Astrocyte (in vitro differentiated cells and primary cell): ENCODE measurements at regions not wholly inside any gene's neighbourhood (a gene's known extent, or its start where the extent isn't known, plus 50 kb on each side); places are given as distances from the start of the nearest gene placed in this dataset.
A peak's percentile ranks its signal among the peaks of the same experiment; 100 is the strongest.

ENCODE experiments used
- DNase-seq: peaks from one replicate; pipeline ENCODE4 v3.0.0-alpha.2; 2010; ENCODE audit warnings: low read depth
- FAIRE-seq: peaks from 2 replicates; lab custom pipeline; 2011; peaks lifted over from hg19 to GRCh38; lab: Jason Lieb, UNC
- H2AFZ ChIP-seq: 2 replicates; pipeline ENCODE4 v1.6.0; 2012; ENCODE audit warnings: low read depth, low read length, inconsistent platforms
- H3K27ac ChIP-seq: 2 replicates; pipeline ENCODE4 v1.5.1; 2011; ENCODE audit warnings: low read depth, low read length, inconsistent platforms
- H3K27me3 ChIP-seq: 2 replicates; pipeline ENCODE4 v1.6.0; 2011; ENCODE audit warnings: low read length, inconsistent platforms; ENCODE audit not compliant: insufficient read depth
- H3K36me3 ChIP-seq: 2 replicates; pipeline ENCODE4 v1.5.1; 2011; ENCODE audit warnings: low read length, inconsistent platforms; ENCODE audit not compliant: insufficient read depth
- H3K4me1 ChIP-seq: 2 replicates; pipeline ENCODE4 v1.5.1; 2011; ENCODE audit warnings: low read length, inconsistent platforms; ENCODE audit not compliant: insufficient read depth
- H3K4me2 ChIP-seq: 2 replicates; pipeline ENCODE4 v1.6.0; 2012; ENCODE audit warnings: low read length, inconsistent platforms
- H3K4me3 ChIP-seq: 2 replicates; pipeline ENCODE4 v1.5.1; 2011; ENCODE audit warnings: low read depth, mild to moderate bottlenecking, low read length, inconsistent platforms; ENCODE audit not compliant: insufficient read depth
- H3K79me2 ChIP-seq: 2 replicates; pipeline ENCODE4 v1.6.0; 2012; ENCODE audit warnings: mild to moderate bottlenecking, low read length, inconsistent platforms; ENCODE audit not compliant: insufficient read depth
- H3K9ac ChIP-seq: 2 replicates; pipeline ENCODE4 v1.6.0; 2012; ENCODE audit warnings: mild to moderate bottlenecking, low read length, inconsistent platforms
- H3K9me3 ChIP-seq: 2 replicates; pipeline ENCODE4 v1.5.1; 2012; ENCODE audit warnings: low read depth, mild to moderate bottlenecking, low read length, inconsistent platforms; ENCODE audit not compliant: insufficient read depth
- H4K20me1 ChIP-seq: 2 replicates; pipeline ENCODE4 v1.6.0; 2012; ENCODE audit warnings: low read length, inconsistent platforms; ENCODE audit not compliant: insufficient read depth
- H3K27ac Mint-ChIP-seq: one replicate; pipeline ENCODE4 v1.8.0; 2021; ENCODE audit warnings: mild to moderate bottlenecking, mixed read lengths; ENCODE audit not compliant: unreplicated experiment
- H3K27me3 Mint-ChIP-seq: one replicate; pipeline ENCODE4 v1.8.0; 2021; ENCODE audit warnings: low read depth, mixed read lengths; ENCODE audit not compliant: unreplicated experiment
- H3K36me3 Mint-ChIP-seq: one replicate; pipeline ENCODE4 v1.8.0; 2021; ENCODE audit warnings: low read depth, mixed read lengths; ENCODE audit not compliant: unreplicated experiment
- H3K4me1 Mint-ChIP-seq: one replicate; pipeline ENCODE4 v1.8.0; 2021; ENCODE audit warnings: low read depth, mixed read lengths; ENCODE audit not compliant: unreplicated experiment
- H3K4me3 Mint-ChIP-seq: one replicate; pipeline ENCODE4 v1.8.0; 2021; ENCODE audit warnings: mild to moderate bottlenecking, moderate library complexity, mixed read lengths; ENCODE audit not compliant: unreplicated experiment
- H3K9me3 Mint-ChIP-seq: one replicate; pipeline ENCODE4 v1.8.0; 2021; ENCODE audit warnings: mild to moderate bottlenecking, mixed read lengths; ENCODE audit not compliant: unreplicated experiment
- CTCF ChIP-seq: IDR thresholded peaks from 2 replicates; pipeline ENCODE4 v1.5.1; 2011; ENCODE audit warnings: low read depth, mild to moderate bottlenecking, inconsistent platforms, low read length, moderate library complexity; ENCODE audit not compliant: insufficient read depth
- EZH2 ChIP-seq: IDR thresholded peaks from 2 replicates; pipeline ENCODE4 v1.6.1; 2012; ENCODE audit warnings: mild to moderate bottlenecking, low read length, inconsistent platforms; ENCODE audit not compliant: insufficient read depth

- H3K27ac ChIP-seq = no peak overlapping the region
- no peak overlapping the region for H3K4me3 Mint-ChIP-seq
- H3K9me3 Mint-ChIP-seq = no peaks in the 10 kb centered on the region
- DNase-seq = no peak
- no peak for TF ChIP-seq EZH2
- no peak for TF ChIP-seq CTCF
- no peak for FAIRE-seq
- H4K20me1 ChIP-seq = no peaks in the 10 kb centered on the region
- H3K27ac Mint-ChIP-seq = no peak overlapping the region
- H3K4me1 Mint-ChIP-seq = no peaks in the 10 kb centered on the region
- no peaks in the 10 kb centered on the region for H3K9me3 ChIP-seq
- H3K36me3 Mint-ChIP-seq = no peaks in the 10 kb centered on the region
- no peaks in the 10 kb centered on the region for H3K79me2 ChIP-seq
- H3K36me3 ChIP-seq = no peaks in the 10 kb centered on the region
- H3K4me2 ChIP-seq = no peak overlapping the region
- H3K27me3 ChIP-seq = no peaks in the 10 kb centered on the region
- no peak overlapping the region for H3K9ac ChIP-seq
- no peaks in the 10 kb centered on the region for H3K4me1 ChIP-seq
- no peaks in the 10 kb centered on the region for H3K27me3 Mint-ChIP-seq
- H3K4me3 ChIP-seq = no peak overlapping the region
- no peak overlapping the region for H2AFZ ChIP-seq
Observed at GRCh38 chr3:75014008-75014407, 399.5 kb upstream of the CNTN3 start.

GRCh38 chr3:75015280-75015679 lies 400.8 kb upstream of the CNTN3 start:
- Mint-ChIP-seq H3K9me3 (no peaks in the 10 kb centered on the region), H3K27me3 (no peaks in the 10 kb centered on the region), H3K4me3 (no peak overlapping the region), H3K36me3 (no peaks in the 10 kb centered on the region), H3K27ac (no peak overlapping the region), H3K4me1 (no peaks in the 10 kb centered on the region)
- TF ChIP-seq CTCF = no peak
- no peak for TF ChIP-seq EZH2
- H3K9me3 ChIP-seq = no peaks in the 10 kb centered on the region
- H3K9ac ChIP-seq = no peak overlapping the region
- H3K27me3 ChIP-seq = no peaks in the 10 kb centered on the region
- H3K36me3 ChIP-seq = no peaks in the 10 kb centered on the region
- no peaks in the 10 kb centered on the region for H3K4me1 ChIP-seq
- DNase-seq = no peak
- no peak overlapping the region for H3K4me3 ChIP-seq
- no peak overlapping the region for H3K27ac ChIP-seq
- H3K79me2 ChIP-seq = no peaks in the 10 kb centered on the region
- no peak overlapping the region for H2AFZ ChIP-seq
- peak; percentile 9 for FAIRE-seq
- no peaks in the 10 kb centered on the region for H4K20me1 ChIP-seq
- no peak overlapping the region for H3K4me2 ChIP-seq

- H3K9me3 ChIP-seq = no peaks in the 10 kb centered on the region
- no peak overlapping the region for H3K4me3 ChIP-seq
- peaks cover 3% of the 10 kb centered on the region for H3K4me1 Mint-ChIP-seq
- no peaks in the 10 kb centered on the region for H3K36me3 ChIP-seq
- no peak for DNase-seq
- peak overlapping the region; percentile 0 for H3K27ac Mint-ChIP-seq
- no peaks in the 10 kb centered on the region for H3K9me3 Mint-ChIP-seq
- no peaks in the 10 kb centered on the region for H3K27me3 ChIP-seq
- H2AFZ ChIP-seq = no peak overlapping the region
- FAIRE-seq = no peak
- no peaks in the 10 kb centered on the region for H3K36me3 Mint-ChIP-seq
- TF ChIP-seq EZH2 (no peak), CTCF (no peak)
- no peaks in the 10 kb centered on the region for H3K4me1 ChIP-seq
- H3K4me3 Mint-ChIP-seq = no peak overlapping the region
- no peak overlapping the region for H3K4me2 ChIP-seq
- H4K20me1 ChIP-seq = no peaks in the 10 kb centered on the region
- H3K27ac ChIP-seq = no peak overlapping the region
- no peaks in the 10 kb centered on the region for H3K79me2 ChIP-seq
- H3K9ac ChIP-seq = no peak overlapping the region
- no peaks in the 10 kb centered on the region for H3K27me3 Mint-ChIP-seq
Observed at GRCh38 chr3:75035146-75035545, 420.7 kb upstream of the CNTN3 start.
